Kidney (tissue), 13 donors: ENCODE measurements at regions not wholly inside any gene's neighbourhood (a gene's known extent, or its start where the extent isn't known, plus 50 kb on each side); places are given as distances from the start of the nearest gene placed in this dataset.

ENCODE experiments used
- DNase-seq, 5 donors: peaks; one replicate each; pipeline ENCODE4 v3.0.0-alpha.2; 2013 to 2020
- FAIRE-seq: peaks from 2 replicates; lab custom pipeline; 2012; peaks lifted over from hg19 to GRCh38; lab: Jason Lieb, UNC
- H3K27ac ChIP-seq, 2 donors: one replicate each; pipeline ENCODE4 v1.7.0; 2013; ENCODE audit warnings: low read depth in 2 of 2, low read length in 2 of 2, inconsistent platforms in 1 of 2
- H3K27me3 ChIP-seq: one replicate; pipeline ENCODE4 v1.7.1; 2013; ENCODE audit warnings: low read length, inconsistent platforms; ENCODE audit not compliant: control insufficient read depth, insufficient read depth
- H3K36me3 ChIP-seq, 3 donors: one replicate each; pipeline versions ENCODE4 v1.7.0 to v1.7.1; 2013; ENCODE audit warnings: low read length in 3 of 3, control low read depth in 1 of 3, inconsistent platforms in 1 of 3; ENCODE audit not compliant: insufficient read depth in 3 of 3, control insufficient read depth in 2 of 3
- H3K4me1 ChIP-seq, 3 donors: one replicate each; pipeline versions ENCODE4 v1.7.0 to v1.7.1; 2013; ENCODE audit warnings: low read length in 3 of 3, inconsistent platforms in 1 of 3, low read depth in 1 of 3; ENCODE audit not compliant: control insufficient read depth in 2 of 3, insufficient read depth in 2 of 3
- H3K4me3 ChIP-seq, 3 donors: one replicate each; pipeline versions ENCODE4 v1.7.0 to v1.8.1; 2013; ENCODE audit warnings: low read length in 3 of 3, control low read depth in 1 of 3, inconsistent platforms in 1 of 3
- H3K9ac ChIP-seq, 3 donors: one replicate each; pipeline versions ENCODE4 v1.7.0 to v1.7.1; 2013; ENCODE audit warnings: low read length in 3 of 3, control low read depth in 1 of 3, inconsistent platforms in 1 of 3
- H3K9me3 ChIP-seq, 3 donors: one replicate each; pipeline versions ENCODE4 v1.7.0 to v1.7.1; 2013; ENCODE audit warnings: low read length in 3 of 3, control low read depth in 1 of 3, inconsistent platforms in 1 of 3; ENCODE audit not compliant: control insufficient read depth in 2 of 3, insufficient read depth in 1 of 3
- intact Hi-C: fragments of 100-400 bp; cut with DNase I; formaldehyde crosslinking; loops from one replicate; pipeline ENCODE4 v1.11.1; 2022
- TF ChIP-seq, protein P1 (sequence below): IDR thresholded peaks from 3 replicates; pipeline ENCODE4 v1.5.1; 2012; ENCODE audit warnings: mild to moderate bottlenecking, moderate library complexity, borderline replicate concordance; ENCODE audit not compliant: insufficient read depth; ENCODE audit errors: extremely low read depth
- donor health status: control.
- donor health status: control.
- donor health status: control.
- donor health status: control.
- donor health status: control.
- donor health status: DM: yes; HTN: yes; CAD: no.
- donor health status: Normal renal cell carcinoma (clear cell type).

DNA sequence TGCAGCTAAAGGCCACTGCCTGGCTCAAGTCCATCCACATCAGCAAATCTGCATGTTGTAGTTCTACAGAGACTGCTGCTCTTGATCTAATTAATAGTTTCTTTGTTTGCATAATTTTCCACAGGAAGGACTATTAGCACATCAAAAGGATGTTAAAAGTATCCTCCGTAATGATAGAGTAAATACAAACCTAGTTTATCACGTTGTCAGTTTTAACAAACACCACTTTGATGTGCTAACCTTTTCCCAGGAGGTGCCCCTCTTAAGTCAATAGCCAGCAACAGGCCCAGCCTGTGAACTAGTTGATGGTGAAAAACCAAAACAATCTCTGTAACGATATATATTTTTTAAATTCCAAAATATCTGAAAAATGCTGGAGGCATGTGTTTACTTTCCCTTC, 64.2 kb upstream of the SLC22A15 start:
- Histone ChIP-seq H3K9me3 (no peaks in the 10 kb centered on the region), H3K4me1 (no peaks in the 10 kb centered on the region), H3K9ac (no peak overlapping the region), H3K27me3 (no peaks in the 10 kb centered on the region), H3K36me3 (no peaks in the 10 kb centered on the region), H3K27ac (no peak overlapping the region), H3K4me3 (no peak overlapping the region)
- FAIRE-seq, result no peak
- intact Hi-C loops, result no loop called here
- no peak for DNase-seq
- TF ChIP-seq, protein P1, sequence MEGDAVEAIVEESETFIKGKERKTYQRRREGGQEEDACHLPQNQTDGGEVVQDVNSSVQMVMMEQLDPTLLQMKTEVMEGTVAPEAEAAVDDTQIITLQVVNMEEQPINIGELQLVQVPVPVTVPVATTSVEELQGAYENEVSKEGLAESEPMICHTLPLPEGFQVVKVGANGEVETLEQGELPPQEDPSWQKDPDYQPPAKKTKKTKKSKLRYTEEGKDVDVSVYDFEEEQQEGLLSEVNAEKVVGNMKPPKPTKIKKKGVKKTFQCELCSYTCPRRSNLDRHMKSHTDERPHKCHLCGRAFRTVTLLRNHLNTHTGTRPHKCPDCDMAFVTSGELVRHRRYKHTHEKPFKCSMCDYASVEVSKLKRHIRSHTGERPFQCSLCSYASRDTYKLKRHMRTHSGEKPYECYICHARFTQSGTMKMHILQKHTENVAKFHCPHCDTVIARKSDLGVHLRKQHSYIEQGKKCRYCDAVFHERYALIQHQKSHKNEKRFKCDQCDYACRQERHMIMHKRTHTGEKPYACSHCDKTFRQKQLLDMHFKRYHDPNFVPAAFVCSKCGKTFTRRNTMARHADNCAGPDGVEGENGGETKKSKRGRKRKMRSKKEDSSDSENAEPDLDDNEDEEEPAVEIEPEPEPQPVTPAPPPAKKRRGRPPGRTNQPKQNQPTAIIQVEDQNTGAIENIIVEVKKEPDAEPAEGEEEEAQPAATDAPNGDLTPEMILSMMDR, result no peak

DNA sequence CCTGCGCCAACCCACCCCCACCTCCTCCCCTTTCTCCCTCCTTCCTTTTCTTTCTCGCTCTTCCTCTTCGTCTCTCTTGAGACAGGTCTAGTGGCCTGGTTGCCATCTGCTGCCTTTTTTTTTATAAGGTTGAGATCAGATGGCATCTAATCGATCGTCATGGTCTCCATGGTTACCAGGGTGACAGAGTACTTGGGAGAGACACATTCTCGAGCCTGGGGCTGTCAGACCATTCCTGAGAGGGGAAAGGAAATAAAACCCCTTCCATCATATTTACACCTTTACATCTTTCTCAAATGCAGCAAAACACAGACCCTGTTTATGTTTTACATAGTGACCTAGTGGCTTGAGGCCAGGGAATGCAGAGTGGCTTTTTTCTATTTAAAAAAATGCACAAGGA, 53.5 kb upstream of the SLC22A15 start:
- no peaks in the 10 kb centered on the region for H3K36me3 ChIP-seq
- H3K9ac ChIP-seq, result no peak overlapping the region
- H3K4me1 ChIP-seq, result no peaks in the 10 kb centered on the region
- DNase-seq (no peak), FAIRE-seq (no peak)
- no peaks in the 10 kb centered on the region for H3K27me3 ChIP-seq
- no peaks in the 10 kb centered on the region for H3K9me3 ChIP-seq
- H3K27ac ChIP-seq, result no peak overlapping the region
- TF ChIP-seq, protein P1, result no peak
- intact Hi-C loops, result no loop called here
- no peak overlapping the region for H3K4me3 ChIP-seq

DNA sequence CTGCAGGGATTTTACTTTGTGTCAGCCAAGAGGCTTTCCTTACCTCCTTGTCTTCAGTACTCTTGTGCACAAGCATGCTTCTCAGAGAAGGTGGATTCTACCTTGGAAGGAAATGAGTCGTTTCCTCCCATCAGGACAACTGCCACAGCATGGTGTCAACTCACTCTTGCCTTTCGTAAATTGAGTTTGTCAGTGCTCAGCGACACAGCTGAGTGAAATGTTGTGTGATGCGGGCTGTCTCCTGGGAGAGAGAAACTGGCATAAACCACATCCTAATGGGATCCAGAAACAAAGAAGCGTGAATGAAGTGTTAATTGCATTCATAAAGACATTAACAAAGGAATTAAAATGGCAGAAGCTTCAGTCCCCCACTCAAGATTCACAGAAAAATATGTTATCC, 51.5 kb upstream of the SLC22A15 start:
- intact Hi-C loops, result no loop called here
- peak in 1 of 5 donors; percentile 2 for DNase-seq
- Histone ChIP-seq H3K9ac (no peak overlapping the region), H3K9me3 (no peaks in the 10 kb centered on the region), H3K4me1 (no peaks in the 10 kb centered on the region), H3K4me3 (no peak overlapping the region), H3K36me3 (no peaks in the 10 kb centered on the region), H3K27me3 (no peaks in the 10 kb centered on the region), H3K27ac (no peak overlapping the region)
- TF ChIP-seq, protein P1, result no peak
- FAIRE-seq, result no peak

GRCh38 chr1:115925467-115925866, 50.8 kb upstream of the SLC22A15 start:
- Histone ChIP-seq H3K4me3 (no peak overlapping the region), H3K9ac (no peak overlapping the region), H3K4me1 (no peaks in the 10 kb centered on the region), H3K36me3 (no peaks in the 10 kb centered on the region), H3K27me3 (no peaks in the 10 kb centered on the region), H3K27ac (no peak overlapping the region), H3K9me3 (no peaks in the 10 kb centered on the region)
- TF ChIP-seq, protein P1, result no peak
- no peak for FAIRE-seq
- DNase-seq, result no peak
- intact Hi-C loops, result no loop called here
